B cell (primary cell): ENCODE measurements at regions not wholly inside any gene's neighbourhood (a gene's known extent, or its start where the extent isn't known, plus 50 kb on each side); places are given as distances from the start of the nearest gene placed in this dataset.

Experiments used
- CTCF ChIP-seq: fragments of 200-600 bp; IDR thresholded peaks from one replicate; pipeline ENCODE4 v1.8.0; 2022; ENCODE audit warnings: antibody characterized with exemption, mild to moderate bottlenecking
- EZH2 ChIP-seq: IDR thresholded peaks from 2 replicates; pipeline ENCODE4 v1.6.1; 2012; ENCODE audit warnings: borderline replicate concordance, low read depth, mild to moderate bottlenecking, moderate library complexity, low read length; ENCODE audit not compliant: insufficient read depth, poor library complexity, severe bottlenecking

GRCh38 chr5:109929376-109929775, 239.6 kb downstream of the MAN2A1 start:
- no peak for TF ChIP-seq EZH2
- no peak for TF ChIP-seq CTCF
